GM12891 (cell line): ENCODE measurements at regions not wholly inside any gene's neighbourhood (a gene's known extent, or its start where the extent isn't known, plus 50 kb on each side); places are given as distances from the start of the nearest gene placed in this dataset.

Experiments used
- DNase-seq: peaks from one replicate; pipeline ENCODE4 v3.0.0; 2011; ENCODE audit warnings: low spot score; ENCODE audit not compliant: insufficient read length
- FAIRE-seq: peaks from 2 replicates; lab custom pipeline; 2011; peaks lifted over from hg19 to GRCh38; lab: Jason Lieb, UNC
- PAX5 ChIP-seq: IDR thresholded peaks from 2 replicates; pipeline ENCODE4 v1.6.1; 2011; ENCODE audit warnings: low read length, moderate library complexity, mild to moderate bottlenecking; ENCODE audit not compliant: insufficient read depth, severe bottlenecking
- POLR2A ChIP-seq: IDR thresholded peaks from 2 replicates; pipeline ENCODE4 v1.6.1; 2011; ENCODE audit warnings: low read depth, low read length, control low read depth
- POLR2AphosphoS5 ChIP-seq: IDR thresholded peaks from 2 replicates; pipeline ENCODE4 v1.6.1; 2011; ENCODE audit warnings: low read depth, low read length, control low read depth
- POU2F2 ChIP-seq: IDR thresholded peaks from 2 replicates; pipeline ENCODE4 v1.6.1; 2011; ENCODE audit warnings: low read depth, mild to moderate bottlenecking, control low read depth, low read length, moderate library complexity
- SPI1 ChIP-seq: IDR thresholded peaks from 2 replicates; pipeline ENCODE4 v1.6.1; 2011; ENCODE audit warnings: low read depth, low read length, control low read depth
- TAF1 ChIP-seq: IDR thresholded peaks from 2 replicates; pipeline ENCODE4 v1.6.1; 2011; ENCODE audit warnings: low read depth, low read length, control low read depth

- no peak for DNase-seq
- no peak for TF ChIP-seq POLR2AphosphoS5
- no peak for TF ChIP-seq POLR2A
- no peak for TF ChIP-seq PAX5
- no peak for TF ChIP-seq TAF1
- no peak for TF ChIP-seq SPI1
- no peak for TF ChIP-seq POU2F2
- FAIRE-seq: no peak
Observed at GRCh38 chr2:160650196-160651118, 156.8 kb upstream of the RBMS1 start.

DNA sequence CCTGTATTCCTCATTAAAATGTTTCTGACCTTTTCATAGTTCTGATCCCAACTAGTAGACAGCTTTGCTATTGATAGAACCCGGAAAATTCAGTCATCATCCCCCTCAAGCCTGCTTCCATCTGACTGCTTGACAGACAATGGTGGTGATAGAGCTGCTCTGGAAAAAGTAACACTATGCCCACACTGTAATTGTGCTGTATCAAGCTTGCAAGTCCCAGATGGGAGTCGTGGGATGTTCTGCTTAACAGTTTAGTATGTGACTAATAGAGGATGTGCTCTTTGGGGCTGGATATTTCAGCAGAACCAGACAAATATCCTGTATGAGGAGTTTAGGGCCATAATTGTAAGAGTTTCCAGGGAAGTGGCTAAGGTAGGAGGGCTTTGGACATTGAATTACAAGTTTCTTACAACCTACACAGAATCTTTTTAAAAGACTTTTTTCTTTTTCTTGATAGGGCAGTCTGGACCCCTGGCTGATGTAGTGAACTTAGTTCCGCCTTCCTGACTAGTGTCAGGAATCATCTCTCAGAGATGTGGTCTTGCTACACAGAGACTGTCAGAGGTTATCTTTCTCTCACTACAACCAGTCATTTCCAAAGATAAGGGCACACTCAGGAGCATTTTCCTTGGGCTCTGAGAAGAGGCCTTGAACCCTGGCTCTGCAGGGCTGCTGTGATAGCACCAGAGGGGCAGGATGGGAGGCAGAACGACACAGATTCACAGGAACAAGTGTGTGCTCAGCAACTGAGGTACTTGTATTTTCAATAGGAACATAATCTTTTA, 158.0 kb upstream of the RBMS1 start:
- no peak for DNase-seq
- TF ChIP-seq SPI1 (no peak), TAF1 (no peak), PAX5 (no peak), POU2F2 (no peak)
- no peak for FAIRE-seq

GRCh38 chr2:160652236-160652635, 158.6 kb upstream of the RBMS1 start:
- TF ChIP-seq SPI1: no peak
- FAIRE-seq (no peak), DNase-seq (no peak)

DNA sequence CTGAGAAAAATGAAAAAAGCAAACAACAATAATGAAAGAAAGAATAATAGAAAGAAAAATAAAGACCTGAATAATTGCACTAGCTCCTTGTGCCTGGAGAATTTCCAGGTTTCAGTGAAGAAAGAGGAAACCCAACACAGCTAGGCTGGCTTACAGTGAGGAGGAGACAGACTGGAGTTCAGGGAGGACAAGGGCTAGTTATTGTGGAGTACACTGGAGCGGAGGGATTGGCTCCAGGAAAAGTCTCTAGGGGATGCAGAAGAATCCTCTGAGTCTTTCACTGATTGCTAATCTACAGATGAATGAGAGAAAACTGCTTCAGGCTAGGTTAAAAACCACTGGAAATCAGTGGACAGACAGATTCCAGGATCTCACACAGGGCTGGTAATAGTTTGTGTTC, 163.6 kb upstream of the RBMS1 start:
- no peak for DNase-seq
- TF ChIP-seq POU2F2 (no peak), POLR2A (no peak), PAX5 (no peak), POLR2AphosphoS5 (no peak), SPI1 (no peak), TAF1 (no peak)
- no peak for FAIRE-seq

DNA sequence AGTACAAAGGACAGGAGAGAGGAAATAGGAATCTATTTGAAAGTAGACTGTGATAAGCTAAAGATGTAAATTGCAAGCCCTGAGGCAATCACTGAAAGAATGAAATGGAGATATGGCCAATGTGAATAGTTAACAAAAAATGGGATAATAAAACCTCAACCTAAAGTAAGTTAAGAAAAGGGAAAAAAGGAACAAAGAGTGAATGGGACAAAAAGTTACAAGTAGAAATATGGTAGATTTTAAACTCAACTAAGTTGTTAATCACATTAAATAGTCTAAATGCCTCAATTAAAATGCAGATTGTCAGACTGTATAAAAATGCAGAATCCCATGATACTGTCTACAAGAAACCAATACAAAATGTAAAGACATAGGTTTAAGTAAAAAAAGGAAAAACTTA, 165.2 kb upstream of the RBMS1 start:
- FAIRE-seq: no peak
- TF ChIP-seq SPI1: no peak
- TF ChIP-seq PAX5: no peak
- TF ChIP-seq POLR2AphosphoS5: no peak
- no peak for TF ChIP-seq POU2F2
- TF ChIP-seq POLR2A: no peak
- TF ChIP-seq TAF1: no peak

GRCh38 chr2:160660741-160661140, 167.1 kb upstream of the RBMS1 start:
- DNase-seq (no peak), FAIRE-seq (no peak)
- no peak for TF ChIP-seq PAX5
- TF ChIP-seq POU2F2: no peak

More for the DNA sequence above, 165.2 kb upstream of the RBMS1 start:
- DNase-seq: no peak

DNA sequence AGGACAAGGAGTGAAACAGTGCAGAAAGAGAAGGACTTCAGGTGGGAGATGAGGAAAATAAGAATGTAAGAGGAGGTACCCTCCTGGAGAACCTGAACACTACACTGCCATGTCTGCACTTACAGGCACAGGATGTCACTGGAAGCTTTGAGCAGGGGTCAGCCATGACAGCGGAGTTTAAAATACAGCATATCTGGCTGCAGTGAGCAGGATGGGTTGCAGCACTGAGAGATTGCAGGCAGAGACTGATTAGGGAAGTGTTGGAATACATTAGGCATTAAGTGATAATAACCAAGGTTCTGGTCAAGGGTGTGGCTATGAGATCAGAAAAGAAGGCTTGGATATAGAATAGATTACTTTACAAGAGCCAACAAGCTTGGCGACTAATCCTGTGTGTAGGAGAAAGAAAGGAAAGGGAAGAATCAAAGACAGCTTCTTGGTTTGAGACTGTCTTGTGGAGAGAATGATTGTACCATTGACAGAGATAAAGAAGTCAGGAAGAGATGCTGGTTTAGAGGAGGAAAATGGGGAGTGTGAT, 171.1 kb upstream of the RBMS1 start:
- TF ChIP-seq POU2F2 (no peak), POLR2AphosphoS5 (no peak), POLR2A (no peak), SPI1 (no peak), PAX5 (no peak), TAF1 (no peak)
- FAIRE-seq (no peak), DNase-seq (no peak)

GRCh38 chr2:160666154-160667060, 172.8 kb upstream of the RBMS1 start:
- FAIRE-seq (peak; percentile 72), DNase-seq (no peak)
- TF ChIP-seq SPI1: 0 out of 2 replicates have a peak, but pooled peaks have one; percentile 2
- TF ChIP-seq POLR2A: no peak
- no peak for TF ChIP-seq POU2F2
- TF ChIP-seq PAX5: no peak
- no peak for TF ChIP-seq POLR2AphosphoS5
- no peak for TF ChIP-seq TAF1

DNA sequence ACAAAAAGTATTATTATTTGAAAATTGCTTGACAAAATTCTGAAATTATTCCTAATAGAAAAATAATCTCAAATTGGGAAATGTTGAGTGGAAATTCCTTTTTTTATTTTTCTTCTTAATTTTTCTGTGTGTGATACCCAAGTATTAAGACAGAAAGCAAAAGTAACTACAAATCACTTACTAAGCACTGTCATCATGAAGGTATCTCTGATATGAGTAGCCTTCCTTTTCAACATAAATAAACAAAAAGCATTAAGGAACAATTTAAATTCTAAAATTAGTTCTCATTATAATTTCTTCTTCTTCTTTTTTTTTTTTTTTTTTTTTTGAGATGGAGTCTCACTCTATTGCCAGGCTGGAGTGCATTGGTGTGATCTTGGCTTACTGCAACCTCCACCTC, 174.2 kb upstream of the RBMS1 start:
- DNase-seq: no peak
- TF ChIP-seq POLR2AphosphoS5 (no peak), SPI1 (no peak), POLR2A (no peak), POU2F2 (no peak), TAF1 (no peak), PAX5 (no peak)
- FAIRE-seq: no peak
